ENCODE measurements at regions not wholly inside any gene's neighbourhood (a gene's known extent, or its start where the extent isn't known, plus 50 kb on each side); places are given as distances from the start of the nearest gene placed in this dataset.
"Not testable (repeated sequence)": the region's sequence is repeated elsewhere in the genome, so short reads cannot be mapped to it uniquely, and the experiment has no call there.

- no peak for DNase-seq
These were observed 326.0 kb upstream of the MTPN start for GRCh38 chr7:136303162-136303561.

GRCh38 chr7:136302049-136302448, 324.9 kb upstream of the MTPN start:
- no peak for DNase-seq

- DNase-seq, result no peak
These were observed 317.8 kb upstream of the MTPN start for GRCh38 chr7:136294977-136295376.

DNA sequence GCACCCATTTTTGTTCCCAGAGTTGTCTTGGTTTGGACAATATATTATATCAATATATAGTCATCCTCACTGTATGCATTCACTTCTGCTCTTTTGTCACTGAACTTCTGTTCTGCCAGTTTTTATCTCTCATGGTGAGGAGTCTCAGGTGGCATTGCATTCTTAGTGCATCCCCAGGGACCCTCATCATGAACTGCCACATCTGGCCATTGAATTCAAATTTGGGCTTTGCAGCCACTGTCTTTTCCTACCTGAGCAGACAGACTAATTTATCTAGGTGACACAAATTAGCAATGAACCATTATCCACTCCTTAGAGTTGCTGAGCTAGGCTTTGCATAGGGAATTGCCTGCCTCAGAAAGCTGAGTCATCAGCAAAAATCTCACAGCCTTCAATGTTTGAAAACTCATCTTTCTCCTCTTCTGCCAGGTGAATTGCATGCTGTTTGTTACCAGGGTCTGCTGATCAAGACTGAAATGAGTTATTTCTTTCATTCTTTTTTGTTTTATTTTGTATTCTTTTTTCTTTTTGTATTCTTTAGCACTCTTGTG, 316.8 kb upstream of the MTPN start:
- no peak for DNase-seq

GRCh38 chr7:136293272-136293671, 316.1 kb upstream of the MTPN start:
- DNase-seq, result no peak

DNA sequence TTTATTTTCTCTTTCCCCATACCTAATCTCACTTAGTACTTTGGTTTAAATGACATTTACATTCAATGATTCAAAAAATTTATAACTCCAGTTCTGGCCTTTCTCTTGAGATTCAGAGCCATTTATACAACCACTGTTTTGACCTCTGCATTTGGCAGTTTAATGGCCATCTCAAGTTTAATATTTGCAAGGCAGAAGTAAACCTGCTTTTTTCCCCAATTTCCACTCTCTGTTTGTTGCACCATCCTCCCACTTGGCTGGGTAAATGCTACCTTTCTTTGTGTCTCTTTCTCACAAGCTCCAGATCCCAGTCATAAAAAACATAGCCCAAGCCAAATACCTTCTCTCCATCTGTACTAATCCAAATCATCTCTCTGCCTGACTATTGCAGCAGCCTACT, 315.2 kb upstream of the MTPN start:
- no peak for DNase-seq

GRCh38 chr7:136290351-136290750, 313.2 kb upstream of the MTPN start:
- DNase-seq, result no peak

- no peak for DNase-seq
These were observed 300.9 kb upstream of the MTPN start for GRCh38 chr7:136278057-136278456.

GRCh38 chr7:136275794-136276193, 298.6 kb upstream of the MTPN start:
- DNase-seq, result no peak

DNA sequence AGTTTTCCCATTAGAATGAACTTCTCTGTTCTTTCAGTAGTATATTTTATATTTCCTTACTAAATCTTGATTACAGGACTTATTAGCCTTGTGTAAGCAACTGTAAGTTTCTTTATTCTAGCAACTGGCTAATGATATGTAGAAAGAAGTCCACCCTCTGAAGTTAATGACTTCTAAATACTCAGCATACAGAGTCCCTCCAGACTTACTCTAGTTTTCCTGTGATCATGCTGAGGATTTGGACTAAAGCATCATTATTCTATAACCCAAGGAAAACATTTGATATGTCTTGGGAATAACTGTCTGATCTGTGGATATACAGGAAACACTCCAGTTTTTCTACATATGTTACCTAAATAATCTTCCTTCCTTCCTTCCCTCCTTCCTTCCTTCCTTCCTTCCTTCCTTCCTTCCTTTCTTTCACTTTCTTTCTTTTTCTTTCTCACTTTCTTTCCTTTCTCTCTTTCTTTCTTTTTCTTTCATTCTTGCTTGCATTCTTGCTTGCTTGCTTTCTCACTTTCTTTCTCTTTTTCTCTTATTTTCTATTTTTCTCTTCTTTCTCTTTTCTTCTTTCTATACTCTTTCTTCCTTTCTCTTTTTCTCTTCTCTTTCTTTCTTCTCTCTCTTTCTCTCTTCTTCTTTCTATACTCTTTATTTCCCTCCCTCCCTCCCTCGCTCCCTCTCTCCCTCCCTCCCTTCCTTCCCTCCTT, 297.6 kb upstream of the MTPN start:
- DNase-seq, result no peak

GRCh38 chr7:136272934-136273333, 295.8 kb upstream of the MTPN start:
- no peak for DNase-seq

GRCh38 chr7:136267822-136268221, 290.7 kb upstream of the MTPN start:
- DNase-seq, result no peak

GRCh38 chr7:136266457-136266856, 289.3 kb upstream of the MTPN start:
- DNase-seq, result no peak

GRCh38 chr7:136264304-136264703, 287.1 kb upstream of the MTPN start:
- not testable (repeated sequence) for DNase-seq

- DNase-seq, result not testable (repeated sequence)
These were observed 286.1 kb upstream of the MTPN start for GRCh38 chr7:136263112-136263860.

DNA sequence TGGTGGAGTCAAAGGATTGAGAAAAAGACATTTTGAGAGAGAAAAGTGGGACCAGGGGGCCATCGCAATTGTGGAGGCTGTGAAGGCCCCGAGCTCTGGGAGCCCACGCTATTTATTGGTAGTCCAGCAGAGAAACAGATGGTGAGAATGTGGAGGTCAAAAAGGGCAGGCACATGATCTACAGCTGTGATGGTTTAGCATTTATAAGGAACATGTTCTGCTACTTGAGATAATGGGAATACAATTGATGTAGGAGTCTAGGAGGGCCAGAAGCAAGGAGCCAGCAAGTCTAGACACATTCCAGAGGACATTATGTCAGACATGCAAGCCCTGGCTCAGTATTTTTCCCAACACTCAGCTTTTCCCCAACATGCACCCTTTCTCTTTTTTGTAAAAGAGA, 283.4 kb upstream of the MTPN start:
- not testable (repeated sequence) for DNase-seq

DNA sequence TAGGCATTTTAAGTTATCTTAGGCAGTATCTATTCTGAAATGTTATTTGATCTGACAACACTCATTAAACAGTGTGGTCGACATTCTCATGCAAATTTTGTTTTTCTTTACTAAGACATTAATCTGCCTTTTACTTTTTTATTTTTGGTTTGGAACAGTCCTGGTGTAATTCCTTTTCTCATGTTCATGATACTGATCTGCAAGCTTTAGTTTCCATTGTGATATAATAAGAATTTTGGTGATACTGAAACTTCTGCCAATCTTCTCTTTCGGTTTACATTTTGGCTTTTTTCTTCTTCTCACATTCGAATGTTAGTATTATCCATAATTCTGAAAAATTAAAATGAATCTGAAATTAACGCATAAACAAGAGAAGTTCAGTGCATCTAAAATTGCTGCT, 281.9 kb upstream of the MTPN start:
- DNase-seq, result no peak

DNA sequence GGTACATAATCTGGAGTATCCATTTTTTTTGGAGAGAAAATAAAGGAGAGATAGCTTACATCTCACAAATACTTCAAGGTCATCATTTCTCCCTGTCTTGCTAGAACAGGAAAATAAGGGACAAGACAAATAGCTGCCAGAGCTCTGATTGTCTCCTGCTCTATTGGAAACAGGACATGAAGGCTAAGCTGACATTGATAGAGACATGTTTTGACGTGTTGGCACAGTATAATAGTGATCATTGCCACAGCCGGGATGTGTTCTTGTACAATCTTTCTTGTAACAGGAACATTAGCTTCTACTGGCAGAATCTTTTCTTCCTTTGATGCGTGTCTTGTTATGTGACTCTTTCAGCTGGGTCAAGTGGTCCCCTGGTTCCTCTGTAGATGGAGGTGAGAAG, 279.3 kb upstream of the MTPN start:
- no peak for DNase-seq

DNA sequence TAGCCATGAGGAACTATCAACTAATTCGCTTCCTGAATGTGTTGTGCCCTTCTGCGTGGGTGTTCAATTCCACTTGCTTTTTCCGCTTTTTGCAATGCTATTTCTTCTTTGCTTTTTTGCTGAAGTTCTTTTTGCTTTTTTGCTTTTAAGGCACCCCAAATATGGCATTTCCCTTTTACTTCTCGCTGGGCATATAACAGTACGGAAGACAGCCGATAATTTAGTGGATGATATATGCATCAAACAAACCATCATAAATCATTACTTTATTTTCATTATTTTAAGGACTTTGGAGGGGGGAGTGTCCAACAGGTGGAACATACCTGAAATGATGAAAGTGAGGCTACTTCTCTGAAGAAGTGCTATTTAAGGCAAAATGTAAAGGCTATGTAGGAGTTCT, 277.0 kb upstream of the MTPN start:
- no peak for DNase-seq

GRCh38 chr7:136251826-136252225, 274.7 kb upstream of the MTPN start:
- DNase-seq, result no peak

DNA sequence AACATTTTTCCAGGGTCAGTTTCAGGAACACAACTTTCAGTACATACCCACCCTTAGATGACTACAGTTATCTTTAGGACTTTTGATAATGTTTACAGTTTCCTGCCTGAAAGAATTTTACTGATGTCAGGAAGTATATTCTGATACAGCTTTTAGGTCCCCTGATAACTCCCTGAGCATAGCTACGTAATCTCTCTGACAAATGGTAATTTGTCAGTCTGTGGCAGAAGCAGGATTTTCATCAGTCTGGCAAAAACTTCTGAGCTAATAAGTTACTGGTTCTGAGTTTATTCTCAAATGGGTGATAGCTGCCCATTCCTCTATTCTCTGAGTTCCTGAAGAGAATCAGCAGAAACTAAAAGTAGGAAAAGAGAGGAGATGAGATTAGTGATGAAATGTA, 270.1 kb upstream of the MTPN start:
- DNase-seq, result no peak

GRCh38 chr7:136245327-136246004, 268.3 kb upstream of the MTPN start:
- DNase-seq, result no peak

- DNase-seq, result no peak
These were observed 256.9 kb upstream of the MTPN start for GRCh38 chr7:136234040-136234439.

DNA sequence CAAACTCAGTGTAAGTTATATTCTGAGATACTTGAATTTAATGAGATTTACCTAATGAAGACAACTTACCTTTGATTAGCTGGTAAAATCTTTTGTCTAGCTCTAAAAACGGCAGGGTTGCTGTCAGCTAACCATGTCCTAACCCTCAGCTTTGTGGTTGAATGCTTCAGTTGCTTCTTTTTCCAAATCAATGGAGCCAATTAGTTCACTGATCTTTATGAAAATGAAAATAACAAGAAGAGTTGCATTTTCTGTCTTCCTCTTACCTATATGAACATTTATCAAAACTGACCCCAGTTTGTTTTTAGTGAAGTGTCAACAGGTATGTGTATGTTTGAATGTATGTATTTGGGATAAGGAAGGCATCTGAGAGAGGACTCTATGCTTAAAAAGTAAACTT, 253.1 kb upstream of the MTPN start:
- DNase-seq, result no peak

Measured in kidney glomerular epithelial cell (primary cell).